NCI-H2196 treated with DMSO at 0.1 percent for 48 hours (cell line): ENCODE measurements at regions not wholly inside any gene's neighbourhood (a gene's known extent, or its start where the extent isn't known, plus 50 kb on each side); places are given as distances from the start of the nearest gene placed in this dataset.

ENCODE experiments used
- DNase-seq: peaks from one replicate; lab custom pipeline; 2025; ENCODE audit not compliant: unreplicated experiment; lab: John Stamatoyannopoulos, UW

- no peak for DNase-seq
These were observed 214.2 kb upstream of the PCSK2 start for GRCh38 chr20:17012546-17013226.

DNA sequence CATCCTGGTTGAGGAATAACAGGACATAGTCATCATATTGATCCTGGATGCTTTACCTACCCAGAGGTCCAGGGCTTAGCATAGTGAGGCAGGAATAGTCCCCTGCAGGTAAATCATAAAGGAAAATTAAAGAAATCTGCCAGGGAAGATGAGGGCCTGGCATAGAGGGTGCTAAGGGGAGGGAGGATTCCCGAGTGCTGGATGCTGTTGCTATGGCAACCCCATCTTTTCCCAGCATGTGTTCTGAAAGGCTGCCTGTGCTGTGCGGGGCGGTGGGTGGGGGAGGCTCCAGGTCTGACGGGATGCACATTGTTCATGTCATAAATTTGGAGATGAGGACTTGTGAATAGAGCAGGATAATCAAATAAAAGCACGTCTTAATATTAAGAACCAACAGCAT, 212.6 kb upstream of the PCSK2 start:
- DNase-seq, result no peak

DNA sequence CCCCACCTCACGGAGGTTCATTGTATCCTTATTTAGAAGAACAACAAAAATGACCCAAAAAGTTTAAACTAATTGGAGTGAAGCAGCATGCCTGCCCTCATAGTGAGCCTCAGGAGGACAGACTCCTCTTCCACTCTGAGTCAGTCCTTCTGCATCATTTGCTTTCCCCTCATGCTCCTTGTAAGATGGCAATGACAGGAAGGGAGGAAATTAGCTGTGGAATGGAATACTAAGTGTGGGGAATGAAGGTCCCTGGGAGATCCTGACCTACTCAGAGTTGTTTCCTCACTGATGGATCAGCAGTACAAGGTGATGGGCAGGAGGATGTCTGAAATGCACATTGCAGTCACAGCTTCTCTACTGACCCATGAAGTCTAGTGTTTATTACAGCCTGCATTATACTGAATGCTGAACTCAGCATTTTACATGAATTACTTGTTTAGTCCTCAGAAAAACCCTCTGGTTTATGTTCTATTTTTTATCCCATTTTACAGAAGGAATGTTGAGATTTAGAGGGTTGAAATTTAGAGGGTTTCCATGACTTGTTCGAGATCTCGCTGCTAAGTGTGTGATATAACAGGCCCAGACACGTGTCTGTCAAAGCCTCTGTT, 212.0 kb upstream of the PCSK2 start:
- DNase-seq, result no peak

- no peak for DNase-seq
These were observed 209.6 kb upstream of the PCSK2 start for GRCh38 chr20:17017232-17017631.

DNA sequence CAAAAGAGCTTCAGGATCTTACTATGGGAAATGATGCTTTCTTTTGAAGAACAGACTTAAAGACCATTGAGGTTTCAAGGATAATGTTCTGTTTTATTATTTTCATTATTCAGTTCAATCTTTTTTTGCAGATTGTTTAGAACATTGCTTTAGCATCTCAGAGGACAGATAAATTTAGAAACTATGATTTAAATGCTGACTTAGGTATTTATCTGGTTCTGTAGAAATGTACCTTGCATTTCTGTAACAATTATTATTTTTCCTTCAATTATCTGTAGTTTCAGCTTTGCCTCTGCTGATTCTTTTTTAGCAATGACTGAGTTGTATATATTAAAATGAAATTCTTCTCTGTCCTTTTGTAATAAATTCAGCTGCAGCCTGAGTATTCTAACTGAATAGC, 205.4 kb upstream of the PCSK2 start:
- DNase-seq, result no peak

- DNase-seq, result no peak
These were observed 203.8 kb upstream of the PCSK2 start for GRCh38 chr20:17023036-17023435.

GRCh38 chr20:17023806-17024205, 203.0 kb upstream of the PCSK2 start:
- DNase-seq, result no peak

GRCh38 chr20:17024513-17025119, 202.2 kb upstream of the PCSK2 start:
- no peak for DNase-seq

DNA sequence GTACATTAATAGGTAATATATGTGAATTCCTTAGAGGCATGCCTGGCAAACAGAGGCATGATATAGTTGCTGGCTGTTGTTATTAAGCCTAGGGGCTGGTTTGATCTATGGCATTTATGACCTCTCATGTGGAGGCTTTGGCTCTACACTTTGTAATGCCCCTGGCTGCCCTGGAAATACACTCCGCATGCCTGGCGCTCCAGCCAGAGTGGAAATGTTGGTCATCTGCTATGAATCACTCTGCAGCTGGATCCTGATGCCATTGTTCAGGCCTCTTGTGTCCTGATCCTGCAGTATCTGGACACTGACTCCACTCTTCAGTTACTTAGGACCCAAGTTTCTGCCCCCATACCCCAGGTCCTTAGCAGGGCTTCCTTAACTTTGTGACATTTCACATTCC, 200.5 kb upstream of the PCSK2 start:
- DNase-seq, result no peak

DNA sequence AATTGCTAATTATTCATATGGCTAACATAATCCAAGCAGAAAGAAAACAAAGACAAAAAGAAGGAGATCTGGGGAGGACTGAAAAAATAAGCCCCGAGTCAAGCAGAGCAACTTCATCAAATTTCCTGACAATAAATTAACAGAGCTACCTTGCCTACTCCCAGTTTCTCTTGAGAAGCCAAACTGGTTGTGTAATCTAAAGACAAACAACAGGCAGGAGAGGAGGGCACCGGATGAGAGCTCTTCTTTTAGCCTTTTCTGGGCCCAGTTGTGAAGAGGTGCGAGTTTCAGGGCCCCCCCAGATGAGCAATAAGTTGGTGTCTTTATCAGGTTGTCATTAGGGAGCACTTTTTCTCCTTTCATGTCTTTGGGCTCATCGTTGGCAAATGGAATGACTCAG, 197.1 kb upstream of the PCSK2 start:
- DNase-seq, result no peak

- DNase-seq, result peak; percentile 46
These were observed 190.3 kb upstream of the PCSK2 start for GRCh38 chr20:17036541-17036940.

- DNase-seq, result no peak
These were observed 184.7 kb upstream of the PCSK2 start for GRCh38 chr20:17042122-17042521.

DNA sequence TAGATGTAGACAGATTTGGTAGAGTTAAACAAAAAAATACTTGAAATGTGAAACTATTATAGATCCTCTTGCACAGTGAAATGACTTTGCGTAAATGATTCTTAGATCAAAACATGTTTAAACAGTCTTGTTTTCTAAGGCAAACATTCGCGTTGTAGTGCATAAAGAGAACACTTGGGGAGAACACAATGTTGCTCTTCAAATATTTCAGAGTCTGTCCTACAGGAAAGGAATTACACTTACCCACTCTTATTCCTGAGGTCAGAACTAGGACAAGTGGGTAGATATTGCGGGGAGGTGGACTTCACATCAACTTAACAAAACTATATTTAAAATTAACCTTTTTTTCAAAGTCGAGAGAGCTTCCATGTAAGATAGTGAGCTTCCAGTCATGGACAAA, 183.5 kb upstream of the PCSK2 start:
- no peak for DNase-seq

DNA sequence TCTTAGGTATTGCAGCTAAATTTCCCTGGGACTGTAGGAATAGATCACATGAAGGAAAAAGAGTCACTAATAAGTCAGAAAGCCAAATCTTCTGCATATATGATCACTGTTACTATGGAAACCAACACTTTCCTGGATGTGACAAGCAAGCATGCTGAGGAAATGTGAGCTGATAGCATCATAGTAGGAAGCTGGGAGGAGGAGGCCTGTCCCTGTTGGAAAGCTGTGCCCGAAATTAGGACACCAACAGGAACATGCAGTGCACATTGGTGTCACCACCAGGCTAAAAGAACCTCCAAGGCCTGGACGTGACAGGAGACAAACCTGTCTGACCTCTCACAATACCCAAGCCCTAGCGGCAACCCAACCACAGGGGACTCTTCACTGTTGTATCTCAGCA, 181.9 kb upstream of the PCSK2 start:
- no peak for DNase-seq

DNA sequence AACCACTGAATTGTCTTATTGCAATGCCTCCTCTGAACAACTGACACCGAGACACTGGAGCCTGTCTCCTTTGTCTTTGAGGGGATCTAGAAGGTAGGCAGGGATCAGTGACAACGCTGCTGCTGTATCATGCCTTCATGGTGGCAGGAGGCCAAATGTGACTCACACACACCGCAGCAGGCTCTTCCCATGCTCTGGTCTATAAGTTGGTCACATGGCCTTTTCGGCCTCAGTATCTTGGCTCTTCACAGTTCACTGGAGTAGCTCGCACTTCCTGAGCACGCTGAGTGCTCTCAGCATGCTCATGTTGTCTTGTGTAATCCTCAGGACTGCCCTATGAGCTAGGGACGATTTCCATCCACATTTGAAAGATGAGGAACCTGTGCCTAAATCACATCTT, 167.4 kb upstream of the PCSK2 start:
- peak; percentile 48 for DNase-seq

GRCh38 chr20:17061715-17062114, 165.1 kb upstream of the PCSK2 start:
- no peak for DNase-seq

DNA sequence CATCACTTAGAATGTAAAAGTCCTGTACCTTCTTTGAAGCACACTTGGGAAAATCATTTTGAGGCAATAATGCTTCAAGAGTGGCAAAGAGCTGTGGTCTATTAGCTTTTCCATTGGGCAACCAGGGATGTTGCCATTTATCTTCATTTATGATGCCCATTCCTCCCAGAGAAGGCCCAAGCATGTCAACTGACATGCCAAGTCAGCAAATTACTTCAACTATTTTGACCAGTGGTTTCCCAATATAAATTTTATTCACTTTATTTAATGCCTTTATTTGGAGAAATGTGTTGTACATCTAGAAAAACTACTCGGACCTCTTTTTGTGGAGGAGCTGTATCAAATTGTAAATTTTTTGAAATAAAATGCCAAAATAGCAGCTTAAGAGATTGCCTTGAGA, 164.1 kb upstream of the PCSK2 start:
- no peak for DNase-seq

DNA sequence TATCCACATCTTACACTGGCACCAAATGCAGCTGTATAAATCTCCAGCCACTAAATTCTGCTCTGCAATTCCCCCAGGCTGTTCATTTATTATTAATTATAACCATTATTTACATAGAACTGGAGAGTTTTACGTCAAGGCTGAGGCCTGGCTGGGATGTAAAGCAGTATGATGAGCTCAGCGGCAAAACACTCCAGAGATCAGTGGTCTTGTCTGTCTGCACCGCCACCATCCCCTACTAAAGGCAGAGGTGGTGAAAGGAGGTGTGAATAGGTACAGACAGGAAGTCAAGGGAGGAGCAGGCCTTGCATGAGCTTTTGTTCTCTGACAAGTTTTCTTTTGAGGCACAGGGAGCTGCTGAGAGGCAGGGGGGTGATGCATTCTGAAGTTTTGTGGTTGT, 159.9 kb upstream of the PCSK2 start:
- DNase-seq, result no peak

DNA sequence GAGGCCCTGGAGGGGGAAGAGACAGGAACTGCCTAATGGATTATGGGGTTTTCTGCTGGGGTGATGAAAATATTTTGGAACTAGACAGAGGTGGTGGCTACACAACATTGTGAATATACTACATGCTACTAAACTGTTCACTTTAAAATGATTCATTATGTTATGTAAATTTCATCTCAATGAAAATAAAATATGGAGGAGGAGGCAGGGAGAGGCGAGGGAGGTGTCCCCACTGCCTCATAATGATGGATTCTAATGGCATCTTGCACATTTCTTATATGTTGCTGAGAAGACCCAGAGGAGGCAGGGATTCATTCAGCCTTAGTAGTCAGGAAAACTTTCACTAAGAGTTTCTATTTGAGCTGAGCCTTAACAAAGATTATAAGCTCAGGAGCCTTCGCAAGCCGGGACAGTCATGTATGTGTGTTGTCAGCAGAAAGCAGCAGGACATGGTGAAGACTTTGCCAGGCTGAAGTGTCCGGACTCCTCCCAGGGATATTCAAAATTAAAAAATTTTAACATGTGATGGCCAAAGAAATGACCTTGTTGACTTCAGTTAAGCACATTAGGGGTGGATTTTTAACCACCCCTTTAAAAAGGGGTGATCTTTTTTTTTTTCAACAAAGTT, 158.6 kb upstream of the PCSK2 start:
- DNase-seq, result no peak

GRCh38 chr20:17077030-17077429, 149.8 kb upstream of the PCSK2 start:
- DNase-seq, result no peak

- DNase-seq, result no peak
These were observed 143.1 kb upstream of the PCSK2 start for GRCh38 chr20:17083738-17084137.

- DNase-seq, result no peak
These were observed 141.9 kb upstream of the PCSK2 start for GRCh38 chr20:17084909-17085308.
